Hematopoietic multipotent progenitor cell treated with erythropoietin and hydrocortisone succinate and interleukin-3 and kit ligand, for 15 days (in vitro differentiated cells): ENCODE measurements at regions not wholly inside any gene's neighbourhood (a gene's known extent, or its start where the extent isn't known, plus 50 kb on each side); places are given as distances from the start of the nearest gene placed in this dataset.
"Not testable (repeated sequence)": the region's sequence is repeated elsewhere in the genome, so short reads cannot be mapped to it uniquely, and the experiment has no call there.

Experiments
- DNase-seq: peaks from one replicate; pipeline ENCODE4 v3.0.0-alpha.2; 2015; ENCODE audit warnings: low spot score

- not testable (repeated sequence) for DNase-seq
These were observed 444.5 kb downstream of the NSUN3 start for GRCh38 chr3:94507354-94507753.

- no peak for DNase-seq
These were observed 450.0 kb downstream of the NSUN3 start for GRCh38 chr3:94512876-94513275.

GRCh38 chr3:94513600-94513999, 450.7 kb downstream of the NSUN3 start:
- DNase-seq, result no peak

GRCh38 chr3:94515983-94516382, 453.1 kb downstream of the NSUN3 start:
- no peak for DNase-seq

- no peak for DNase-seq
These were observed 457.5 kb downstream of the NSUN3 start for GRCh38 chr3:94520364-94520763.

GRCh38 chr3:94522488-94522887, 459.6 kb downstream of the NSUN3 start:
- no peak for DNase-seq

GRCh38 chr3:94524102-94524919, 461.4 kb downstream of the NSUN3 start:
- DNase-seq, result no peak

GRCh38 chr3:94525043-94525442, 462.2 kb downstream of the NSUN3 start:
- no peak for DNase-seq

GRCh38 chr3:94529816-94530215, 467.0 kb downstream of the NSUN3 start:
- no peak for DNase-seq

- DNase-seq, result no peak
These were observed 470.1 kb downstream of the NSUN3 start for GRCh38 chr3:94532951-94533350.

GRCh38 chr3:94539937-94540336, 477.1 kb downstream of the NSUN3 start:
- no peak for DNase-seq

GRCh38 chr3:94543161-94543560, 480.3 kb downstream of the NSUN3 start:
- no peak for DNase-seq

GRCh38 chr3:94544131-94544789, 481.4 kb downstream of the NSUN3 start:
- DNase-seq, result no peak

GRCh38 chr3:94548581-94549316, 485.9 kb downstream of the NSUN3 start:
- no peak for DNase-seq

GRCh38 chr3:94561094-94561493, 498.2 kb downstream of the NSUN3 start:
- no peak for DNase-seq

GRCh38 chr3:94564247-94564646, 501.4 kb downstream of the NSUN3 start:
- DNase-seq, result no peak

GRCh38 chr3:94568041-94568440, 505.2 kb downstream of the NSUN3 start:
- no peak for DNase-seq

GRCh38 chr3:94573337-94573736, 510.5 kb downstream of the NSUN3 start:
- no peak for DNase-seq

GRCh38 chr3:94587291-94587690, 524.4 kb downstream of the NSUN3 start:
- DNase-seq, result no peak

GRCh38 chr3:94593526-94594150, 530.8 kb downstream of the NSUN3 start:
- no peak for DNase-seq

- DNase-seq, result no peak
These were observed 533.3 kb downstream of the NSUN3 start for GRCh38 chr3:94596141-94596540.

- no peak for DNase-seq
These were observed 534.2 kb downstream of the NSUN3 start for GRCh38 chr3:94596887-94597566.
